ENCODE measurements at regions not wholly inside any gene's neighbourhood (a gene's known extent, or its start where the extent isn't known, plus 50 kb on each side); places are given as distances from the start of the nearest gene placed in this dataset.

DNA sequence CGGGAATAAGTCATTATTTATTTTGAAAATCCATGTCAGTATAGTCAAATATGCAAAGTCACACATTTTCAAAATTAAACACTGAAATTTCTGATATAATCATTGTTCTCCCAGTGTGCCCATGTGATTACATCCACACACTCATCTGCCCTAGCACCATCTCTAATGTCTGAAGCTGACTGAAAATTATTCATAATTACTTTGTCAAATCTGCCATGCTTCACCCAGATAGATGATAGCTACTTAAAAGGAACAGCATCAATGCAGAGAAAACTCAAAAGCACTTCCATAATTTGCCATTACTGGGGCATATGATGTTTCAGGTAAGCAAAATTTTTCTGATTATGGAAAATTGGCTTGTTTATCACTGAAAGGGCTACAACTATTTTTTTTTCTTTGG is 1433.3 kb upstream of the IGFBP7 start:
- no peak for TF ChIP-seq CTCF (IDR thresholded peaks at IDR 0.05)
- TF ChIP-seq ZFX (IDR thresholded peaks at IDR 0.05; ENCODE audit: borderline replicate concordance): no peak

Measured in 22Rv1 (cell line).